ENCODE measurements at regions not wholly inside any gene's neighbourhood (a gene's known extent, or its start where the extent isn't known, plus 50 kb on each side); places are given as distances from the start of the nearest gene placed in this dataset.

DNA sequence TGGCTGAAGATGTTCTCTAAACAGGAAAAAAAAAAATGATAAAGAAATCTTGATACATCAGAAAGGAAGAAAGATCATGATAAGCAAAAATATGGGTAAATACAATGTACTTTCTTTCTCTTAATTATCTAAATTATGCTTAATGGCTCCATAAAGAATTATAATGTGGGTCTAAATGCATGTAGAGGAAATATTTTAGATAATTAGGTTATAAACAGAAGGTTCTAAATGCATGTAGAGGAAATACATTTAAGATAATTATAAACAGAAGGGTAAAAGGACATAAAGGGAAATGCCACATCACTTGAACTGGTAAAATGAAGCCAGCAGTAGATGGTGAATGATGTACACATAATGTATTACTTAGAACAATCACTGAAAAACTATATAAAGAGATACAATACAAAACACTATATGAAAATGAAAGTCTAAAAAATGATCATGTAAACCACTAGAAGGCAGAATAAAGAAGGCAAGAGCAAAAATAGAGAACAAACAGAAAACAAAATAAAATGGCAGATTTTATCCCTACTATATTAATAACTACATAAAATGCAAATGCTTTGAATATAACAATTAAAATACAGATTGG lies 308.4 kb upstream of the CDH2 start:
- ChIA-PET POLR2A (no interaction called here), CTCF (no interaction called here)
- no peaks in the 10 kb centered on the region for H3K4me1 Mint-ChIP-seq
- no peaks in the 10 kb centered on the region for H3K36me3 ChIP-seq (ENCODE audit: insufficient read depth, low read length)
- H3K4me3 ChIP-seq (ENCODE audit: low read length) = no peak overlapping the region
- H3K4me3 Mint-ChIP-seq = peak overlapping the region in 1 of 7 donors; percentile 13
- H3K27me3 Mint-ChIP-seq = peaks cover 0 to 2% of the 10 kb centered on the region in 2 donors
- H3K27ac Mint-ChIP-seq = no peak overlapping the region
- H3K27me3 ChIP-seq (ENCODE audit: insufficient read depth, low read length, poor library complexity, severe bottlenecking) = no peaks in the 10 kb centered on the region
- H3K27ac ChIP-seq (ENCODE audit: low read depth, low read length) = no peak overlapping the region
- peaks cover 2 to 51% (median 11%) of the 10 kb centered on the region in 5 donors for H3K9me3 Mint-ChIP-seq
- peaks cover 0 to 3% (median 0%) of the 10 kb centered on the region in 3 donors for H3K36me3 Mint-ChIP-seq
- no peaks in the 10 kb centered on the region for H3K4me1 ChIP-seq (ENCODE audit: insufficient read depth, low read length)
- peaks cover 4% of the 10 kb centered on the region for H3K9me3 ChIP-seq (ENCODE audit: low read length)
- no peak for DNase-seq

DNA sequence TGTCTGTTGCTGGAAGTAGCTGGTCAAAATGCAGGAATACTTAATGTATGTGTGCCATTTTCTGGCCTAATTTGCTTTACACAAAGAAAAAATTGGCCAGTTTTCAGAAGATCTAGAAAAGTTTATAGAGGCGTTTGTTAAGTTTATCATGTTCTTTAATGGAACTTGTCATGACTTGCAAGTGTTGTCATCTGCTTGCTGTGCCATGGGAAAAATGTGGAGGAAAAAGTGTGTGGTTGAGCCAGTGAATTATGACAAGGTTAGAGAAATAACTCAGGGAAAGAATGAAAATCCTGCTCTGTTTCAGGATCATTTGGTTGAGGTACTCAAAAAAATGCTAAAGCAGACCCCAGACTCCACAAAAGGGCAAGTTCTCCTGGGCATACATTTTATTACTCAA lies 301.6 kb upstream of the CDH2 start:
- Histone ChIP-seq H3K4me1 (ENCODE audit: insufficient read depth, low read length) (no peaks in the 10 kb centered on the region), H3K27me3 (ENCODE audit: insufficient read depth, low read length, poor library complexity, severe bottlenecking) (no peaks in the 10 kb centered on the region), H3K27ac (ENCODE audit: low read depth, low read length) (no peak overlapping the region), H3K36me3 (ENCODE audit: insufficient read depth, low read length) (no peaks in the 10 kb centered on the region), H3K9me3 (ENCODE audit: low read length) (no peaks in the 10 kb centered on the region), H3K4me3 (ENCODE audit: low read length) (no peak overlapping the region)
- Mint-ChIP-seq H3K4me3 (no peak overlapping the region), H3K27me3 (peaks cover 0 to 2% of the 10 kb centered on the region in 2 donors), H3K9me3 (peaks cover 11 to 48% (median 20%) of the 10 kb centered on the region in 5 donors), H3K4me1 (peaks cover 0 to 1% (median 0%) of the 10 kb centered on the region in 3 donors), H3K36me3 (peaks cover 0 to 14% (median 0%) of the 10 kb centered on the region in 3 donors), H3K27ac (no peak overlapping the region)
- CTCF ChIA-PET = no interaction called here
- no peak for DNase-seq
- POLR2A ChIA-PET = no interaction called here

DNA sequence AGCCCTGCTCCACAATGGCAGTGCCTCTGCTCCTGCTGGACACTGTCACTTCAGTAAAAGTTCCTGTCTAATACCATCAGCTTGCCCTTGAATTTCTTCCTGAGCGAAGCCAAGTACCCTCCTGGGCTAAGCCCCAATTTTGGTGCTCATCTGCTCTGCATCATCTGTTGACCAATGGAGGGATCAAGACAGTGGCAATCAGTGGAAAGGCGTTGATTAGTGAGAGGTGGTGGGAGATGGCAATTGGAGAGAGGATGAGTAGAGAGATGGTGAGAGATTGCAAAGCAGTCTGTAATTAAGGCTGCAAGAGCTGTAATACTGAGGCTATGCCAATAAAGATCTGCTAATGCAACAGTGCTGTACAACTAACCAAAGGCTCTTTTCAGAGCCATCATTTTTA lies 299.4 kb upstream of the CDH2 start:
- H3K9me3 ChIP-seq (ENCODE audit: low read length) = no peaks in the 10 kb centered on the region
- no peaks in the 10 kb centered on the region for H3K4me1 ChIP-seq (ENCODE audit: insufficient read depth, low read length)
- no peaks in the 10 kb centered on the region for H3K36me3 ChIP-seq (ENCODE audit: insufficient read depth, low read length)
- H3K27me3 ChIP-seq (ENCODE audit: insufficient read depth, low read length, poor library complexity, severe bottlenecking) = no peaks in the 10 kb centered on the region
- peaks cover 0 to 18% (median 0%) of the 10 kb centered on the region in 3 donors for H3K36me3 Mint-ChIP-seq
- peaks cover 0 to 1% (median 0%) of the 10 kb centered on the region in 3 donors for H3K4me1 Mint-ChIP-seq
- no peak overlapping the region for H3K27ac Mint-ChIP-seq
- POLR2A ChIA-PET = no interaction called here
- no peak overlapping the region for H3K4me3 Mint-ChIP-seq
- H3K4me3 ChIP-seq (ENCODE audit: low read length) = no peak overlapping the region
- CTCF ChIA-PET = no interaction called here
- DNase-seq = no peak
- H3K27ac ChIP-seq (ENCODE audit: low read depth, low read length) = no peak overlapping the region
- peaks cover 0 to 2% of the 10 kb centered on the region in 2 donors for H3K27me3 Mint-ChIP-seq
- peaks cover 7 to 45% (median 17%) of the 10 kb centered on the region in 5 donors for H3K9me3 Mint-ChIP-seq

DNA sequence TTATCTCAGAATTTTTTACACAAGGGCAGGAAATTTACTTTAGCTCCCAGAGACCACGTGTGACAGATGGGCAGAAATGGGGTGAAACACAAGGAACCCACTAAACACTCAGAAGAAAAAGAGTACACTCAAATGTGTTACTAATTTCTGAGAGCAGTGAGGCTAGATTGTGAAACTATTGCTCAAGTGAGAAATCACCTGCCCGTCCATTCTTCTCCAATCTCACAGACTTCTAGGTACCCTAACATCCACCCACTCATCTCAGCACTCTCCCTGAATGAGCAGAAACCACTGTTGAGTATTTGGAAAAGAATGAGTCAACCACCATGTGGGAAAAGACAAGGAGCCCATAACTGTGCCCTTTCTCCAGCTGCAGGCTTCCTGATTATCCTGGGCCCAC lies 293.0 kb upstream of the CDH2 start:
- no peaks in the 10 kb centered on the region for H3K9me3 ChIP-seq (ENCODE audit: low read length)
- Mint-ChIP-seq H3K27ac (no peak overlapping the region), H3K4me1 (peaks cover 0 to 5% (median 3%) of the 10 kb centered on the region in 3 donors), H3K27me3 (no peaks in the 10 kb centered on the region), H3K9me3 (peaks cover 11 to 30% (median 18%) of the 10 kb centered on the region in 5 donors), H3K4me3 (peak overlapping the region in 1 of 7 donors; percentile 41), H3K36me3 (peaks cover 0 to 10% (median 0%) of the 10 kb centered on the region in 3 donors)
- H3K36me3 ChIP-seq (ENCODE audit: insufficient read depth, low read length) = no peaks in the 10 kb centered on the region
- ChIA-PET CTCF (interaction anchor here (0.8 kb wide), 1 partner anchor 9 kb away, joined by 3 read pairs; no protein-coding TSS in a partner anchor), POLR2A (no interaction called here)
- no peaks in the 10 kb centered on the region for H3K4me1 ChIP-seq (ENCODE audit: insufficient read depth, low read length)
- DNase-seq = no peak
- H3K27me3 ChIP-seq (ENCODE audit: insufficient read depth, low read length, poor library complexity, severe bottlenecking) = no peaks in the 10 kb centered on the region
- H3K4me3 ChIP-seq (ENCODE audit: low read length) = no peak overlapping the region
- H3K27ac ChIP-seq (ENCODE audit: low read depth, low read length) = no peak overlapping the region

DNA sequence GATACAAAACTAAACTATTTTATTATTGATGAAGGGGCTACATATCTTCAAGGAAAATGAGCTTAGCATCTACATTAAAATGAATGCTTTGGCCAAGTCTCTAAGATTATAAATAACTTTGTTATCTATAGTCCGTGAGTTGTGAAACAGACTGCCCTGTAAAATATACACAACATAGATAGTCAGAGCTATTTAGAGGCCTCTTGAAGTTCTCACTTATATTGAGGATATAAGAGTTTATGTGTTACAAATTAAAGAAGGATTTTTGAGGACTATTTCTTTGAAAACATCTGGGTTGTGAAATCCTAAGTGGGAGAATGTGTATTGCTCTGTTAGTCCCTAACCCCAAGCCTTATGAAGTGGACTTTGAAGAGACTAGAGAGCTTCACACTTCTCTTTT lies 292.0 kb upstream of the CDH2 start:
- H3K36me3 Mint-ChIP-seq = peaks cover 0 to 6% (median 0%) of the 10 kb centered on the region in 3 donors
- H3K4me1 Mint-ChIP-seq = peaks cover 0 to 5% (median 1%) of the 10 kb centered on the region in 3 donors
- Histone ChIP-seq H3K4me3 (ENCODE audit: low read length) (no peak overlapping the region), H3K36me3 (ENCODE audit: insufficient read depth, low read length) (no peaks in the 10 kb centered on the region), H3K9me3 (ENCODE audit: low read length) (no peaks in the 10 kb centered on the region), H3K27me3 (ENCODE audit: insufficient read depth, low read length, poor library complexity, severe bottlenecking) (no peaks in the 10 kb centered on the region), H3K27ac (ENCODE audit: low read depth, low read length) (no peak overlapping the region), H3K4me1 (ENCODE audit: insufficient read depth, low read length) (no peaks in the 10 kb centered on the region)
- H3K4me3 Mint-ChIP-seq = no peak overlapping the region
- peak overlapping the region in 1 of 8 donors; percentile 94 for H3K27ac Mint-ChIP-seq
- ChIA-PET POLR2A (no interaction called here), CTCF (interaction anchor here (0.8 kb wide), 1 partner anchor 10 kb away, joined by 3 read pairs; no protein-coding TSS in a partner anchor)
- peaks cover 9 to 28% (median 16%) of the 10 kb centered on the region in 5 donors for H3K9me3 Mint-ChIP-seq
- DNase-seq = no peak
- no peaks in the 10 kb centered on the region for H3K27me3 Mint-ChIP-seq

DNA sequence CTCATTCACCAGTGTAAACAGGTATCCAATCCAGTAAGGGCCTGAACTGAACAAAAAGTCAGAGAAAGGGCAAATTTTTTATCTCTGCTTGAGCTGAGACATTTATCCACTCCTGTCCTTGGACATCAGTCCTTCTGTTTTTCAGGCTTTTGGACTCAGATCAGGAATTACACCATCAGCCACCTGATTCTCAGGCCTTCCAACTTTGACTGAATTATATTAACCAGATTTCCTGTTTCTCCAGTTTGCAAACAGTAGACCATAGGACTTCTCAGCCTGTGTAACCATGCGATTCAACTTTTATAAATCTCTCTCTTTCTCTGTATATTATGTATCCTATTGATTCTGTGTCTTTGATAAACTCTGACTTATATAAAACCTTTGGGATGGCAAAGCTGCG lies 289.3 kb upstream of the CDH2 start:
- H3K4me3 ChIP-seq (ENCODE audit: low read length) = no peak overlapping the region
- Mint-ChIP-seq H3K4me1 (peaks cover 0 to 5% (median 1%) of the 10 kb centered on the region in 3 donors), H3K27me3 (no peaks in the 10 kb centered on the region), H3K9me3 (peaks cover 3 to 25% (median 14%) of the 10 kb centered on the region in 5 donors), H3K4me3 (no peak overlapping the region), H3K36me3 (no peaks in the 10 kb centered on the region), H3K27ac (no peak overlapping the region)
- H3K27me3 ChIP-seq (ENCODE audit: insufficient read depth, low read length, poor library complexity, severe bottlenecking) = no peaks in the 10 kb centered on the region
- H3K9me3 ChIP-seq (ENCODE audit: low read length) = no peaks in the 10 kb centered on the region
- no peaks in the 10 kb centered on the region for H3K36me3 ChIP-seq (ENCODE audit: insufficient read depth, low read length)
- no peak overlapping the region for H3K27ac ChIP-seq (ENCODE audit: low read depth, low read length)
- no peak for DNase-seq
- CTCF ChIA-PET = no interaction called here
- POLR2A ChIA-PET = no interaction called here
- H3K4me1 ChIP-seq (ENCODE audit: insufficient read depth, low read length) = no peaks in the 10 kb centered on the region

DNA sequence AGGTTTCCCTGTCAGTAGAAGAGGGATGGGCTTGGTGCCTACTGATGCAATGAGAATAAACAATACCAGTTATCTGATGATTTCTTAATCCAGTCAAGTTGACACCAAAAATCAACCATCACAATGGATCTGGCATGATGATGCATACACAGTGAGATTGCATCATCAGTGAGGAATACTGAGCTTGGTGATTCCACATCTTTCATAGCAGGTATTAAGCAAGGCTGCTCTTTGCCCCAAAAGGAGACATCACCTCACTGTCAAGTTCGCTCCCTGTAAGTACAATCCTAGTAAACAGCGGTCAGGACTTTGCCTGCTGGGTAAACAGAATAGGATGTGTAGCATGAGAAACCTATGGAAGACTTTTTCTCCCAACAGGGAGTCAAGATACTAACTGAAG lies 282.7 kb upstream of the CDH2 start:
- H3K4me3 ChIP-seq (ENCODE audit: low read length) = no peak overlapping the region
- Mint-ChIP-seq H3K4me1 (no peaks in the 10 kb centered on the region), H3K36me3 (no peaks in the 10 kb centered on the region), H3K27ac (no peak overlapping the region), H3K4me3 (no peak overlapping the region), H3K9me3 (peaks cover 0 to 22% (median 5%) of the 10 kb centered on the region in 5 donors), H3K27me3 (no peaks in the 10 kb centered on the region)
- H3K4me1 ChIP-seq (ENCODE audit: insufficient read depth, low read length) = no peaks in the 10 kb centered on the region
- no peaks in the 10 kb centered on the region for H3K27me3 ChIP-seq (ENCODE audit: insufficient read depth, low read length, poor library complexity, severe bottlenecking)
- ChIA-PET CTCF (no interaction called here), POLR2A (no interaction called here)
- DNase-seq = no peak
- H3K27ac ChIP-seq (ENCODE audit: low read depth, low read length) = no peak overlapping the region
- H3K36me3 ChIP-seq (ENCODE audit: insufficient read depth, low read length) = no peaks in the 10 kb centered on the region
- H3K9me3 ChIP-seq (ENCODE audit: low read length) = no peaks in the 10 kb centered on the region

DNA sequence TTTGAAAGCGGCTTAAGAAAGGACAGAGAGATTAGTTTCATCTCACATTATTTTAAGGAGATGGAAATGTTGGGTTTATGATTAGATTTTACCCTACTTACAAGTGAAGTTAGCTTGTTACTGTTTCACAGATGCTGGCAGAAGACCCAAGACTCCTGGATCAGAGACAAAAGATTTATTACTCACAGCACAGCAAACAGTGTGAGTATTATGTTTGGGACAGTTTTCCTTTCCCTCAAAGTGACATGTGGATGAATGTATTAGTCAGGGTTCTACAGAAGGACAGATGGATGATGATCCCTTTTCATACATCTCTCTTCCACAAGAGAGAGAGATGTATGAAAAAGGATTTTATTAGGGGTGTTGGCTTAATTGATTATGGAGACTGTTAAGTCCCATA lies 281.8 kb upstream of the CDH2 start:
- Histone ChIP-seq H3K9me3 (ENCODE audit: low read length) (no peaks in the 10 kb centered on the region), H3K36me3 (ENCODE audit: insufficient read depth, low read length) (no peaks in the 10 kb centered on the region), H3K4me1 (ENCODE audit: insufficient read depth, low read length) (no peaks in the 10 kb centered on the region), H3K4me3 (ENCODE audit: low read length) (no peak overlapping the region), H3K27ac (ENCODE audit: low read depth, low read length) (no peak overlapping the region), H3K27me3 (ENCODE audit: insufficient read depth, low read length, poor library complexity, severe bottlenecking) (no peaks in the 10 kb centered on the region)
- Mint-ChIP-seq H3K27me3 (no peaks in the 10 kb centered on the region), H3K27ac (no peak overlapping the region), H3K9me3 (peaks cover 0 to 20% (median 5%) of the 10 kb centered on the region in 5 donors), H3K4me1 (no peaks in the 10 kb centered on the region), H3K4me3 (no peak overlapping the region), H3K36me3 (no peaks in the 10 kb centered on the region)
- ChIA-PET POLR2A (no interaction called here), CTCF (no interaction called here)
- no peak for DNase-seq

All from CD8-positive, alpha-beta memory T cell (primary cell).